Parathyroid adenoma (tissue), 2 donors: ENCODE measurements at regions not wholly inside any gene's neighbourhood (a gene's known extent, or its start where the extent isn't known, plus 50 kb on each side); places are given as distances from the start of the nearest gene placed in this dataset.

Source experiments
- H2AFZ ChIP-seq: fragments of 300-600 bp; sonication (generic); one replicate; pipeline ENCODE4 v1.7.0; 2017; ENCODE audit warnings: antibody characterized with exemption, mild to moderate bottlenecking
- H3K27ac ChIP-seq: fragments of 300-600 bp; sonication (generic); one replicate; pipeline ENCODE4 v1.7.0; 2017
- H3K27me3 ChIP-seq: fragments of 300-600 bp; sonication (generic); one replicate; pipeline ENCODE4 v1.7.0; 2017; ENCODE audit warnings: low read length; ENCODE audit not compliant: control insufficient read depth, insufficient read depth
- H3K36me3 ChIP-seq: fragments of 300-600 bp; sonication (generic); one replicate; pipeline ENCODE4 v1.7.0; 2017; ENCODE audit warnings: low read length; ENCODE audit not compliant: control insufficient read depth, insufficient read depth
- H3K4me1 ChIP-seq: fragments of 300-600 bp; sonication (generic); one replicate; pipeline ENCODE4 v1.7.0; 2017; ENCODE audit warnings: control low read depth
- H3K4me2 ChIP-seq: fragments of 300-600 bp; sonication (generic); one replicate; pipeline ENCODE4 v1.7.0; 2017; ENCODE audit warnings: low read length
- H3K4me3 ChIP-seq: fragments of 300-600 bp; sonication (generic); one replicate; pipeline ENCODE4 v1.7.0; 2017; ENCODE audit warnings: low read depth, low read length
- H3K79me2 ChIP-seq: fragments of 300-600 bp; sonication (generic); one replicate; pipeline ENCODE4 v1.7.0; 2017; ENCODE audit warnings: control low read depth
- H3K9ac ChIP-seq: fragments of 300-600 bp; sonication (generic); one replicate; pipeline ENCODE4 v1.7.0; 2017; ENCODE audit warnings: mild to moderate bottlenecking
- H3K9me3 ChIP-seq: fragments of 300-600 bp; sonication (generic); one replicate; pipeline ENCODE4 v1.7.0; 2017; ENCODE audit warnings: low read length; ENCODE audit not compliant: control insufficient read depth
- TF ChIP-seq, protein P1 (sequence below): fragments of 300-600 bp; sonication (generic); IDR thresholded peaks from one replicate; pipeline ENCODE4 v1.7.0; 2017; ENCODE audit warnings: antibody characterized with exemption, mild to moderate bottlenecking
- donor health status: primary hyperparathyroidism.

DNA sequence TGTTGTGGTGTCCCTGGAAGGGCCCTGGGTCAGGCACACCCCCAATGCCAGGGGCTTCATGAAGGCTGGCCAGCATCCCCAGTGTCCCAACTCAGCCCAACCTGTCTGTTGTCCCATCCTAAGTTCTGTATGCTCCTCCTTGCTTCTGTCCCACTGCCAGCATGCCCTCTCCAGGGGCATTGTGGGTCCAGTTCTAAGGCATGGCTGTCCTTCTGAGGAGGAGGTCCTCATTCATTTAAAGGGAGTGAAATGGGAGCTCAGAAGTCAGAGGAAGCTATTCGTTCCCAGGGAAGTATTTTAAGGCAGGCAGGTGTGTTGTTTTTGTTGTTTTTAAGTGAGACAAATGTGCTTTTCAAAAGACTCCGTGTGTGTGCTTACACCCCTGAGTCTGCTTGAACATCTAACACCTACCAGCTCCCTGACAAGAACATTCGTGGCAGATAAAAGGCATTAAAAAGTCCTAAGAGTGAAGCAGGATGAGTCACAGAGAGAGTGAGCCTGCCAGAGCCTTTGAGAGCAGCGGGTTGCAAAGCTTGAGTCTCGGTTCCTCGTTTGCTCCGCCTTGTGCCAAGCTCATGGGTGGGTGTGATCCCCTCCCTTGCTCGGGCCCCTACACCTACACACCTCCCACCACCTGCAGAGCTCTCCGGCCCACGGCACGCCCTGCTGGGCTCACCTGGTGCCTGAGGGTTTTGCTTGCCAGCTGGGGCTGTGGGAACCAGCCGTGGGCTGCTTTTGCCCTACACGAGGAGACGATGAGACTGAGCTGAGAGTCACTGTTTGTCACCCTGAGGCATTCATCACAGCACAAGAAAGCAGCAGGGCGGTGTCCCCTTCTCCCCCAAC is 183.4 kb upstream of the TOPAZ1 start:
- TF ChIP-seq, protein P1, sequence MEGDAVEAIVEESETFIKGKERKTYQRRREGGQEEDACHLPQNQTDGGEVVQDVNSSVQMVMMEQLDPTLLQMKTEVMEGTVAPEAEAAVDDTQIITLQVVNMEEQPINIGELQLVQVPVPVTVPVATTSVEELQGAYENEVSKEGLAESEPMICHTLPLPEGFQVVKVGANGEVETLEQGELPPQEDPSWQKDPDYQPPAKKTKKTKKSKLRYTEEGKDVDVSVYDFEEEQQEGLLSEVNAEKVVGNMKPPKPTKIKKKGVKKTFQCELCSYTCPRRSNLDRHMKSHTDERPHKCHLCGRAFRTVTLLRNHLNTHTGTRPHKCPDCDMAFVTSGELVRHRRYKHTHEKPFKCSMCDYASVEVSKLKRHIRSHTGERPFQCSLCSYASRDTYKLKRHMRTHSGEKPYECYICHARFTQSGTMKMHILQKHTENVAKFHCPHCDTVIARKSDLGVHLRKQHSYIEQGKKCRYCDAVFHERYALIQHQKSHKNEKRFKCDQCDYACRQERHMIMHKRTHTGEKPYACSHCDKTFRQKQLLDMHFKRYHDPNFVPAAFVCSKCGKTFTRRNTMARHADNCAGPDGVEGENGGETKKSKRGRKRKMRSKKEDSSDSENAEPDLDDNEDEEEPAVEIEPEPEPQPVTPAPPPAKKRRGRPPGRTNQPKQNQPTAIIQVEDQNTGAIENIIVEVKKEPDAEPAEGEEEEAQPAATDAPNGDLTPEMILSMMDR: no peak
- no peaks in the 10 kb centered on the region for H3K36me3 ChIP-seq
- H3K4me3 ChIP-seq: no peak overlapping the region
- no peak overlapping the region for H3K9ac ChIP-seq
- H3K4me2 ChIP-seq: no peak overlapping the region
- H3K79me2 ChIP-seq: no peaks in the 10 kb centered on the region
- H2AFZ ChIP-seq: peak overlapping the region; percentile 35
- peaks cover 20% of the 10 kb centered on the region for H3K4me1 ChIP-seq
- H3K27me3 ChIP-seq: no peaks in the 10 kb centered on the region
- no peaks in the 10 kb centered on the region for H3K9me3 ChIP-seq
- no peak overlapping the region for H3K27ac ChIP-seq

DNA sequence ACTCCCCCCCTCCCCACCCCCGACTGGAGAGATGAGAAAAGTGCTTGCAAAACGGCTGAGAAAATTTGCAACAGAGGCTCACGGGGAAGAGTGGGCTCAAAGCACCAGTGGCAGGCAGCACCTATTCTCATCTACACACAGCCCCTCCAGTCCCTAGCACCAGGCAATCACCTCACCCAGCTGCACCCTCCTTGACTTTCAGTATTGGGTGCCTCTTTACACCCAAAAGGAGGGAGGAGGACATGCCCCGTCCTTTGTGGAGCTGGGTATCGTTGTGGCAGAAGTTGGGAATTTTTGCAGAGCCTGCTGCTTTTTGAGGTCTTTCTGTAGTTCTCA is 182.8 kb upstream of the TOPAZ1 start:
- no peak overlapping the region for H3K9ac ChIP-seq
- H3K27me3 ChIP-seq: no peaks in the 10 kb centered on the region
- no peaks in the 10 kb centered on the region for H3K36me3 ChIP-seq
- no peak overlapping the region for H3K27ac ChIP-seq
- TF ChIP-seq, protein P1: no peak
- H3K4me1 ChIP-seq: peaks cover 20% of the 10 kb centered on the region
- no peak overlapping the region for H3K4me2 ChIP-seq
- no peaks in the 10 kb centered on the region for H3K79me2 ChIP-seq
- no peak overlapping the region for H3K4me3 ChIP-seq
- H2AFZ ChIP-seq: no peak overlapping the region
- H3K9me3 ChIP-seq: no peaks in the 10 kb centered on the region

DNA sequence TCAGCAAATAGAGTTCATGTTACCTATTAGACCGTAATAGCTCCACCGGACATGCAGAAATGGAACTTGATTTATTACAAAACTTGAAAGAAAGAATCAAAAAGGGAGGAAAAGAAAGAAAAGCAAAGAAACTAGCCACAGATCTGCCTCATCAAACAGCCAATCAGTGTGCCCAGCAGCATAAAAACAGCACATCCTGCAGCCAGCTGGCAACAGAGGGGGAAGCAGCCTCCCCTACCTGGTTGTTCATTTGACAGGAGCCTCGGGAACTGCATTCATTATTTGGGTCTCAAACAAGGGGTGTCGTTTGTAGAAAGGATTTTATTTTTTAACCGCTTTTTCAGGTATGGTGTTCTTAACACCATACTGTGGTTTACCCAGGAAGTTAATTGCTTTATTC is 181.5 kb upstream of the TOPAZ1 start:
- Histone ChIP-seq H3K27ac (no peak overlapping the region), H3K4me3 (no peak overlapping the region), H2AFZ (peak overlapping the region; percentile 27), H3K36me3 (no peaks in the 10 kb centered on the region), H3K9ac (no peak overlapping the region), H3K4me2 (no peak overlapping the region), H3K4me1 (peaks cover 20% of the 10 kb centered on the region), H3K79me2 (no peaks in the 10 kb centered on the region), H3K9me3 (no peaks in the 10 kb centered on the region), H3K27me3 (no peaks in the 10 kb centered on the region)
- TF ChIP-seq, protein P1: no peak

DNA sequence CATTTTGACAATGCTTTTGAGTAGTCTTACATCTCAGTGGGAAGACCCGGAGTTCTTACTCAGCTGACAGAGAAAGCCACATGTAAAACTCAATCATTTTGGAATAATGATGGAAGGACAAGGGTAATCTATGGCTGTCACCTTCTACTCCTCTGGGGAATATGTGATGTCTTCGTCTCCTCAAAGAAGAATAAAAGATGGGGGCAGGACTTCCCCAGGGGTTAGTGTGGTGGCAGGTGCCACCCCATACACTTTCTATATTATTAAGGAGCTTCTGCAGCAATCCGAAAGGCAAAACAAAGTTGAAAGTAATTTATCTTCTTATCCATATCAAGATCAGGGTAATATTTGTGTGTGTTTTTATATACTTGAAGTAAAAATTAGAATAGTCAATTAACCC is 180.4 kb upstream of the TOPAZ1 start:
- no peaks in the 10 kb centered on the region for H3K27me3 ChIP-seq
- H3K36me3 ChIP-seq: no peaks in the 10 kb centered on the region
- H3K27ac ChIP-seq: peak overlapping the region; percentile 67
- H3K79me2 ChIP-seq: no peaks in the 10 kb centered on the region
- no peak overlapping the region for H2AFZ ChIP-seq
- no peak overlapping the region for H3K9ac ChIP-seq
- peak overlapping the region; percentile 32 for H3K4me2 ChIP-seq
- peaks cover 24% of the 10 kb centered on the region for H3K4me1 ChIP-seq
- no peak overlapping the region for H3K4me3 ChIP-seq
- H3K9me3 ChIP-seq: no peaks in the 10 kb centered on the region
- TF ChIP-seq, protein P1: no peak

DNA sequence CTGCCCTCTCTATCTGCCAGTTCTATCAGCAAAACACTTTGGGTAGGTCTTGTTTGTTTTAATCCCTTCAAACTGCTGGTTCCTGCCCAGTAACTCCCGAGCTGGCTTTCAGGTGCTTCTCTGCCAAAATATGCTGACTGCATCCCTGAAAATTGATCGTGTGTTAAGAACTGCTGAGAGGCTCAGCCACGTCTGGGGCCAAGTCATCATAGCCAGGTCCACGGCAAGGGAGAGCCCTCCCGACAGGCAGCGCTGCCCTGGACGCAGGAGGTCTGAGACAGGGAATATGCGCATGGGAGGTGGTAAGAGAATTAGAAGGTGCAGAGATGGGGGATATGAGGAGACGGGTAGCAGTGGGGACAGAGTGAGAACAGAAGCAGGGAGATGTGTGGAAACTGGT is 179.7 kb upstream of the TOPAZ1 start:
- H3K4me2 ChIP-seq: peak overlapping the region; percentile 32
- TF ChIP-seq, protein P1: no peak
- no peaks in the 10 kb centered on the region for H3K36me3 ChIP-seq
- peak overlapping the region; percentile 67 for H3K27ac ChIP-seq
- no peaks in the 10 kb centered on the region for H3K9me3 ChIP-seq
- no peak overlapping the region for H3K9ac ChIP-seq
- no peaks in the 10 kb centered on the region for H3K79me2 ChIP-seq
- H3K4me1 ChIP-seq: peaks cover 24% of the 10 kb centered on the region
- H3K27me3 ChIP-seq: no peaks in the 10 kb centered on the region
- H3K4me3 ChIP-seq: no peak overlapping the region
- peak overlapping the region; percentile 35 for H2AFZ ChIP-seq
